Left cardiac atrium (tissue), 4 donors: ENCODE measurements at regions not wholly inside any gene's neighbourhood (a gene's known extent, or its start where the extent isn't known, plus 50 kb on each side); places are given as distances from the start of the nearest gene placed in this dataset.
A peak's percentile ranks its signal among the peaks of the same experiment; 100 is the strongest.

Source experiments
- ATAC-seq, 2 donors: fragments of 200-7000 bp; cut with Tn5 transposase; one replicate each; pipeline ENCODE4 v1.9.1; 2020; ENCODE audit warnings: mild to moderate bottlenecking in 2 of 2, moderate library complexity in 2 of 2
- DNase-seq: peaks from one replicate; pipeline ENCODE4 v3.0.0-alpha.2; 2020
- intact Hi-C, 2 donors: fragments of 100-400 bp; cut with DNase I; formaldehyde crosslinking; loops; one replicate each; pipeline versions ENCODE4 v1.14.1 to v1.15.1; 2022 to 2023
- donor health status: DM: no; HTN: yes; CAD: no.
- donor health status: DM: no; HTN: yes; CAD: no; lungs with severe emphysema.
- donor health status: DM: yes; HTN: yes; CAD: no.
- donor health status: Dilated cardiomyopathy.

GRCh38 chr12:116358893-116359761, 81.6 kb upstream of the MED13L start:
- ATAC-seq (peak; percentile 96 to 98), DNase-seq (peak; percentile 97)
- intact Hi-C loops: loop anchor here in 1 of 2 donors (10.0 kb wide), 1 partner anchor 64 kb away; no protein-coding TSS in a partner anchor

- intact Hi-C loops: no loop called here
- ATAC-seq (no peak), DNase-seq (no peak)
Observed at GRCh38 chr12:116360579-116361413, 83.3 kb upstream of the MED13L start.

- no peak for ATAC-seq
- DNase-seq: no peak
- intact Hi-C loops: no loop called here
Observed at GRCh38 chr12:116361414-116362223, 84.1 kb upstream of the MED13L start.

GRCh38 chr12:116365114-116365513, 87.6 kb upstream of the MED13L start:
- intact Hi-C loops: no loop called here
- DNase-seq: no peak

GRCh38 chr12:116365606-116366455, 88.3 kb upstream of the MED13L start:
- DNase-seq (no peak), ATAC-seq (no peak)
- intact Hi-C loops: no loop called here

More at GRCh38 chr12:116365114-116365513, 87.6 kb upstream of the MED13L start:
- ATAC-seq: no peak

GRCh38 chr12:116366456-116366776, 88.9 kb upstream of the MED13L start:
- intact Hi-C loops: no loop called here
- no peak for DNase-seq
- no peak for ATAC-seq

- intact Hi-C loops: no loop called here
- no peak for ATAC-seq
- no peak for DNase-seq
Observed at GRCh38 chr12:116366824-116367223, 89.3 kb upstream of the MED13L start.

- no peak for ATAC-seq
- DNase-seq: no peak
- intact Hi-C loops: no loop called here
Observed at GRCh38 chr12:116368196-116369194, 91.0 kb upstream of the MED13L start.

- peak; percentile 52 to 80 for ATAC-seq
Observed at GRCh38 chr12:116370004-116370404, 92.5 kb upstream of the MED13L start.

GRCh38 chr12:116370886-116371580, 93.5 kb upstream of the MED13L start:
- intact Hi-C loops: no loop called here
- DNase-seq: no peak
- peak in 1 of 2 donors; percentile 13 for ATAC-seq

More at GRCh38 chr12:116370004-116370404, 92.5 kb upstream of the MED13L start:
- no peak for DNase-seq
- intact Hi-C loops: no loop called here

GRCh38 chr12:116372815-116373214, 95.3 kb upstream of the MED13L start:
- no peak for DNase-seq
- no peak for ATAC-seq
- intact Hi-C loops: no loop called here

- no peak for ATAC-seq
- no peak for DNase-seq
- intact Hi-C loops: no loop called here
Observed at GRCh38 chr12:116373572-116374206, 96.2 kb upstream of the MED13L start.

GRCh38 chr12:116374207-116374606, 96.7 kb upstream of the MED13L start:
- intact Hi-C loops: no loop called here
- DNase-seq: no peak

GRCh38 chr12:116375278-116375842, 97.9 kb upstream of the MED13L start:
- no peak for DNase-seq
- ATAC-seq: no peak

More at GRCh38 chr12:116374207-116374606, 96.7 kb upstream of the MED13L start:
- no peak for ATAC-seq

GRCh38 chr12:116376354-116377193, 99.1 kb upstream of the MED13L start:
- peak in 1 of 2 donors; percentile 44 for ATAC-seq
- DNase-seq: no peak
- intact Hi-C loops: no loop called here

More at GRCh38 chr12:116375278-116375842, 97.9 kb upstream of the MED13L start:
- intact Hi-C loops: no loop called here
